A549 (cell line): ENCODE measurements at regions not wholly inside any gene's neighbourhood (a gene's known extent, or its start where the extent isn't known, plus 50 kb on each side); places are given as distances from the start of the nearest gene placed in this dataset.

ENCODE experiments used
- BHLHE40 ChIP-seq: IDR thresholded peaks from 2 replicates; pipeline ENCODE4 v1.6.1; 2012; ENCODE audit warnings: low read depth, low read length, inconsistent platforms
- HDAC2 ChIP-seq: fragments of 200-600 bp; sonication (generic); IDR thresholded peaks from 2 replicates; pipeline ENCODE4 v1.6.1; 2016
- PBX3 ChIP-seq: IDR thresholded peaks from 2 replicates; pipeline ENCODE4 v1.6.1; 2012
- POLR2A ChIP-seq: IDR thresholded peaks from 2 replicates; pipeline ENCODE4 v1.6.1; 2012; ENCODE audit warnings: mild to moderate bottlenecking, low read length
- POLR2AphosphoS2 ChIP-seq: conservative IDR thresholded peaks from 2 replicates; pipeline ENCODE4 v1.6.1; 2012; ENCODE audit warnings: low read length, improper control_type of control experiment, inconsistent platforms
- SMC3 ChIP-seq: fragments of >200 bp; sonication (Bioruptor Twin); formaldehyde crosslinking; IDR thresholded peaks from 3 replicates; pipeline ENCODE4 v1.6.1; 2018; ENCODE audit warnings: inconsistent platforms
- ZSCAN20 ChIP-seq: fragments of 250-450 bp; sonication (Bioruptor Pico); IDR thresholded peaks from 2 replicates; pipeline ENCODE4 v1.8.0; 2022; ENCODE audit warnings: mild to moderate bottlenecking, moderate library complexity
- TF ChIP-seq, protein P1 (sequence below): fragments of >200 bp; sonication (Bioruptor Twin); formaldehyde crosslinking; IDR thresholded peaks from 3 replicates; pipeline ENCODE4 v1.5.1; 2016

DNA sequence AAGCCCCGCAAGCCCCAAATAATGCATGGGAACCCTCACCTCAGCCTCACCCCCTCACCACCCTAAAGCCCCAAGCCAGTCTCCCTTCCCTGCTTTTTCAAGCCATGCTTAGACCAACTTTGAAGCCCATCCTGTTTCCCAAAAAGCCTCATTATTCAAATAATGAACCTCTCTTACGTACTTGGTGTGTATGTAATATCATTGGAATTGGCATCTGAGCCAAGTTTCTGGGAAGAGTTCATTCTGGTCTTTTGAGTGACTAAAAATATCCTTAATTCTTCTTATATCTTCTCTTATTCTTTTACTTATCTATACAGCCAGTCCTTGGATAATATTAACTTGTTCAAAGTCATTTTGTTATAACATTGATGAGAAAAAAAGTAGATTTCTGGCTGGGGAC is 875.8 kb upstream of the SLIT2 start:
- TF ChIP-seq, protein P1, sequence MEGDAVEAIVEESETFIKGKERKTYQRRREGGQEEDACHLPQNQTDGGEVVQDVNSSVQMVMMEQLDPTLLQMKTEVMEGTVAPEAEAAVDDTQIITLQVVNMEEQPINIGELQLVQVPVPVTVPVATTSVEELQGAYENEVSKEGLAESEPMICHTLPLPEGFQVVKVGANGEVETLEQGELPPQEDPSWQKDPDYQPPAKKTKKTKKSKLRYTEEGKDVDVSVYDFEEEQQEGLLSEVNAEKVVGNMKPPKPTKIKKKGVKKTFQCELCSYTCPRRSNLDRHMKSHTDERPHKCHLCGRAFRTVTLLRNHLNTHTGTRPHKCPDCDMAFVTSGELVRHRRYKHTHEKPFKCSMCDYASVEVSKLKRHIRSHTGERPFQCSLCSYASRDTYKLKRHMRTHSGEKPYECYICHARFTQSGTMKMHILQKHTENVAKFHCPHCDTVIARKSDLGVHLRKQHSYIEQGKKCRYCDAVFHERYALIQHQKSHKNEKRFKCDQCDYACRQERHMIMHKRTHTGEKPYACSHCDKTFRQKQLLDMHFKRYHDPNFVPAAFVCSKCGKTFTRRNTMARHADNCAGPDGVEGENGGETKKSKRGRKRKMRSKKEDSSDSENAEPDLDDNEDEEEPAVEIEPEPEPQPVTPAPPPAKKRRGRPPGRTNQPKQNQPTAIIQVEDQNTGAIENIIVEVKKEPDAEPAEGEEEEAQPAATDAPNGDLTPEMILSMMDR: no peak
- TF ChIP-seq HDAC2 (no peak), BHLHE40 (no peak), PBX3 (no peak), POLR2A (no peak), SMC3 (no peak), POLR2AphosphoS2 (no peak), ZSCAN20 (no peak)
